HepG2 (cell line): ENCODE measurements at regions not wholly inside any gene's neighbourhood (a gene's known extent, or its start where the extent isn't known, plus 50 kb on each side); places are given as distances from the start of the nearest gene placed in this dataset.

ENCODE experiments used
- ATAC-seq: fragments of 200-7000 bp; cut with Tn5 transposase; 3 replicates; pipeline ENCODE4 v1.9.1; 2020; ENCODE audit warnings: mild to moderate bottlenecking, moderate library complexity
- BruUV-seq: library from RNA; stranded (reverse); fragments of 400-500 nt; replicated peaks from 2 replicates; lab custom pipeline; 2021; lab: Mats Ljungman, UMichigan
- CTCF ChIA-PET: fragments of 300-600 bp; formaldehyde crosslinking; extraction: SDS; loops from one replicate; lab custom pipeline; 2021; ENCODE audit warnings: low total read pairs, inconsistent platforms, low intra/inter-chr PET ratio; lab: Yijun Ruan, JAX
- POLR2A ChIA-PET: fragments of 350-600 bp; sonication (Branson Sonifier 250); formaldehyde crosslinking; loops from one replicate; lab custom pipeline; 2020; ENCODE audit warnings: antibody characterized with exemption, inconsistent platforms; lab: Yijun Ruan, JAX
- DNase-seq: peaks from one replicate; pipeline ENCODE4 v3.0.0-alpha.2; 2015; ENCODE audit warnings: low spot score
- FAIRE-seq: peaks from 3 replicates; lab custom pipeline; 2011; peaks lifted over from hg19 to GRCh38; lab: Jason Lieb, UNC
- H2AFZ ChIP-seq: one replicate; pipeline ENCODE4 v1.6.1; 2011; ENCODE audit warnings: low read length, inconsistent platforms
- H3K27ac ChIP-seq: fragments of 300-600 bp; 3 replicates; pipeline ENCODE4 v1.8.0; 2011; ENCODE audit warnings: mixed run types, mild to moderate bottlenecking, mixed read lengths, low read length, inconsistent platforms; ENCODE audit not compliant: insufficient read depth; ENCODE audit errors: extremely low read length
- H3K27me3 ChIP-seq, 2 experiments: fragments of 200-600 bp in 1 of 2; 2 replicates in 1 of 2; 3 replicates in 1 of 2; pipeline versions ENCODE4 v1.6.0 to v1.8.0; 2011; ENCODE audit warnings: low read length in 2 of 2, mild to moderate bottlenecking in 2 of 2, moderate library complexity in 2 of 2, inconsistent platforms in 1 of 2; ENCODE audit not compliant: insufficient read depth in 2 of 2, control insufficient read depth in 1 of 2
- H3K36me3 ChIP-seq, 2 experiments: fragments of 200-600 bp in 1 of 2; replicated peaks in 1 of 2; 2 replicates in 1 of 2; 3 replicates in 1 of 2; pipeline versions ENCODE4 v1.5.1 to v1.8.0; 2011; ENCODE audit warnings: low read length in 2 of 2, inconsistent platforms in 1 of 2; ENCODE audit not compliant: insufficient read depth in 2 of 2, control insufficient read depth in 1 of 2
- H3K4me1 ChIP-seq: 2 replicates; pipeline ENCODE4 v1.5.1; 2012; ENCODE audit warnings: low read length, inconsistent platforms; ENCODE audit not compliant: insufficient read depth
- H3K4me2 ChIP-seq: 2 replicates; pipeline ENCODE4 v1.6.0; 2011; ENCODE audit warnings: low read depth, low read length, inconsistent platforms
- H3K4me3 ChIP-seq, 3 experiments: fragments of 200-600 bp in 1 of 3; sonication (generic), shearing (Covaris generic) in 1 of 3; replicated peaks in 1 of 3; 2 replicates each; pipeline ENCODE4 v1.5.1; 2011 to 2016; ENCODE audit warnings: low read length in 3 of 3, inconsistent platforms in 2 of 3, low read depth in 2 of 3, mild to moderate bottlenecking in 2 of 3, control low read depth in 1 of 3, mixed read lengths in 1 of 3; ENCODE audit not compliant: insufficient read depth in 1 of 3
- H3K79me2 ChIP-seq: one replicate; pipeline ENCODE4 v1.6.1; 2011; ENCODE audit warnings: low read length, inconsistent platforms; ENCODE audit not compliant: insufficient read depth
- H3K9ac ChIP-seq: 2 replicates; pipeline ENCODE4 v1.6.0; 2011; ENCODE audit warnings: mild to moderate bottlenecking, low read depth, low read length, inconsistent platforms; ENCODE audit not compliant: insufficient read depth
- H3K9me3 ChIP-seq: 2 replicates; pipeline ENCODE4 v1.5.1; 2012; ENCODE audit warnings: mild to moderate bottlenecking, low read length
- H4K20me1 ChIP-seq: 2 replicates; pipeline ENCODE4 v1.6.0; 2011; ENCODE audit warnings: inconsistent platforms, mild to moderate bottlenecking, low read length, moderate library complexity; ENCODE audit not compliant: insufficient read depth
- AKNA ChIP-seq: sonication (generic); formaldehyde crosslinking; IDR thresholded peaks from 2 replicates; pipeline ENCODE4 v1.4.0; 2020; ENCODE audit warnings: missing genetic modification reagents, borderline replicate concordance
- ATF7-NPFF ChIP-seq: sonication (generic); formaldehyde crosslinking; IDR thresholded peaks from 2 replicates; pipeline ENCODE4 v1.8.1; 2023; ENCODE audit warnings: mild to moderate bottlenecking, low read depth, missing genetic modification reagents, moderate library complexity
- GABPB1 ChIP-seq: IDR thresholded peaks from 2 replicates; pipeline ENCODE4 v1.6.1; 2016; ENCODE audit warnings: mild to moderate bottlenecking, missing genetic modification reagents, moderate library complexity, missing compliant biosample characterization
- NFKB2 ChIP-seq: sonication (generic); formaldehyde crosslinking; IDR thresholded peaks from 2 replicates; pipeline ENCODE4 v1.4.0; 2020; ENCODE audit warnings: missing genetic modification reagents, borderline replicate concordance
- NKX3-1 ChIP-seq: sonication (generic); formaldehyde crosslinking; IDR thresholded peaks from 2 replicates; pipeline ENCODE4 v1.5.0; 2020; ENCODE audit warnings: missing genetic modification reagents
- PAF1 ChIP-seq: IDR thresholded peaks from 2 replicates; pipeline ENCODE4 v1.6.1; 2016; ENCODE audit warnings: missing genetic modification reagents, missing compliant biosample characterization
- PLRG1 ChIP-seq: fragments of 450-650 bp; conservative IDR thresholded peaks from 2 replicates; pipeline ENCODE4 v1.6.1; 2016
- POLR2AphosphoS2 ChIP-seq: IDR thresholded peaks from 2 replicates; pipeline ENCODE4 v1.6.1; 2011; ENCODE audit warnings: low read depth, low read length, improper control_type of control experiment
- RCOR2 ChIP-seq: IDR thresholded peaks from 2 replicates; pipeline ENCODE4 v1.6.1; 2016; ENCODE audit warnings: missing biosample characterization, missing genetic modification reagents
- SKIL ChIP-seq: sonication (generic); formaldehyde crosslinking; IDR thresholded peaks from 2 replicates; pipeline ENCODE4 v1.8.0; 2022; ENCODE audit warnings: missing genetic modification reagents, mild to moderate bottlenecking, moderate library complexity, borderline replicate concordance
- SOX6 ChIP-seq, 2 experiments: fragments of 450-650 bp in 1 of 2; sonication (generic) in 1 of 2; formaldehyde crosslinking in 1 of 2; IDR thresholded peaks; 2 replicates each; pipeline versions ENCODE4 v1.4.0 to v1.6.1; 2017 to 2020; ENCODE audit warnings: antibody characterized with exemption in 1 of 2, mild to moderate bottlenecking in 1 of 2, missing genetic modification reagents in 1 of 2
- TBP ChIP-seq: sonication (generic); formaldehyde crosslinking; IDR thresholded peaks from 2 replicates; pipeline ENCODE4 v1.5.0; 2020; ENCODE audit warnings: missing genetic modification reagents
- ZFX ChIP-seq: sonication (generic); formaldehyde crosslinking; IDR thresholded peaks from 2 replicates; pipeline ENCODE4 v1.4.0; 2020; ENCODE audit warnings: mild to moderate bottlenecking, low read depth, missing genetic modification reagents, moderate library complexity
- ZIK1 ChIP-seq: sonication (generic); formaldehyde crosslinking; IDR thresholded peaks from 2 replicates; pipeline ENCODE4 v1.5.0; 2020; ENCODE audit warnings: mild to moderate bottlenecking, low read depth, missing genetic modification reagents, borderline replicate concordance
- ZNF138 ChIP-seq: sonication (generic); formaldehyde crosslinking; IDR thresholded peaks from 2 replicates; pipeline ENCODE4 v1.5.0; 2020; ENCODE audit warnings: mild to moderate bottlenecking, low read depth, missing genetic modification reagents
- ZNF691 ChIP-seq: sonication (generic); formaldehyde crosslinking; IDR thresholded peaks from 2 replicates; pipeline ENCODE4 v1.4.0; 2020; ENCODE audit warnings: missing genetic modification reagents, low read depth, mild to moderate bottlenecking, borderline replicate concordance
- ZNF879 ChIP-seq: sonication (generic); formaldehyde crosslinking; IDR thresholded peaks from 2 replicates; pipeline ENCODE4 v1.8.1; 2023; ENCODE audit warnings: missing genetic modification reagents
- ZSCAN22 ChIP-seq: sonication (generic); formaldehyde crosslinking; IDR thresholded peaks from 2 replicates; pipeline ENCODE4 v1.4.0; 2020; ENCODE audit warnings: mild to moderate bottlenecking, missing genetic modification reagents
- in situ Hi-C: cut with HindIII; loops from 2 replicates; pipeline ENCODE4 v1.10.0; 2017; ENCODE audit warnings: low pct_unique_long_range_greater_than_20kb; ENCODE audit not compliant: extremely low pct_ligation_motif_present
- intact Hi-C: fragments of 100-400 bp; cut with micrococcal nuclease; formaldehyde crosslinking; loops from one replicate; pipeline ENCODE4 v1.10.0; 2022; ENCODE audit not compliant: unreplicated experiment

GRCh38 chr12:29980304-29980703, 196.6 kb upstream of the TMTC1 start:
- ATAC-seq = no peak
- no peaks in the 10 kb centered on the region for H3K4me1 ChIP-seq
- H4K20me1 ChIP-seq = no peaks in the 10 kb centered on the region
- no peak overlapping the region for H3K4me2 ChIP-seq
- H3K9me3 ChIP-seq = no peaks in the 10 kb centered on the region
- in situ Hi-C loops = no loop called here
- H3K9ac ChIP-seq = no peak overlapping the region
- no peak for DNase-seq
- no peaks in the 10 kb centered on the region for H3K36me3 ChIP-seq
- intact Hi-C loops = no loop called here
- FAIRE-seq = no peak
- H3K79me2 ChIP-seq = no peaks in the 10 kb centered on the region
- no peak overlapping the region for H3K27ac ChIP-seq
- H3K27me3 ChIP-seq = no peaks in the 10 kb centered on the region
- ChIA-PET POLR2A (no interaction called here), CTCF (no interaction called here)
- no peak for TF ChIP-seq SOX6 (IDR thresholded peaks at IDR 0.05)
- no peak for TF ChIP-seq SOX6 (CRISPR knock-in tag; IDR thresholded peaks at IDR 0.05)
- TF ChIP-seq ZIK1 (CRISPR knock-in tag) = no peak
- no peak for TF ChIP-seq NFKB2 (CRISPR knock-in tag)
- no peak for TF ChIP-seq ZNF691 (CRISPR knock-in tag)
- no peak for TF ChIP-seq PLRG1
- TF ChIP-seq NKX3-1 (CRISPR knock-in tag) = no peak
- no peak for TF ChIP-seq PAF1 (CRISPR knock-in tag)
- TF ChIP-seq ATF7-NPFF (CRISPR knock-in tag) = no peak
- TF ChIP-seq AKNA (CRISPR knock-in tag) = no peak
- no peak for TF ChIP-seq POLR2AphosphoS2
- no peak for TF ChIP-seq SKIL
- TF ChIP-seq ZFX (CRISPR knock-in tag) = no peak
- no peak for TF ChIP-seq ZNF138 (CRISPR knock-in tag)
- no peak for TF ChIP-seq GABPB1 (CRISPR knock-in tag)
- TF ChIP-seq RCOR2 (CRISPR knock-in tag) = no peak
- TF ChIP-seq TBP (CRISPR knock-in tag) = no peak
- no peak for TF ChIP-seq ZNF879 (CRISPR knock-in tag)
- no peak for TF ChIP-seq ZSCAN22
- no peak overlapping the region for H3K4me3 ChIP-seq
- H2AFZ ChIP-seq = no peak overlapping the region
- no TSS peak for BruUV-seq
